ENCODE measurements at regions not wholly inside any gene's neighbourhood (a gene's known extent, or its start where the extent isn't known, plus 50 kb on each side); places are given as distances from the start of the nearest gene placed in this dataset.
"Not testable (repeated sequence)": the region's sequence is repeated elsewhere in the genome, so short reads cannot be mapped to it uniquely, and the experiment has no call there.

DNA sequence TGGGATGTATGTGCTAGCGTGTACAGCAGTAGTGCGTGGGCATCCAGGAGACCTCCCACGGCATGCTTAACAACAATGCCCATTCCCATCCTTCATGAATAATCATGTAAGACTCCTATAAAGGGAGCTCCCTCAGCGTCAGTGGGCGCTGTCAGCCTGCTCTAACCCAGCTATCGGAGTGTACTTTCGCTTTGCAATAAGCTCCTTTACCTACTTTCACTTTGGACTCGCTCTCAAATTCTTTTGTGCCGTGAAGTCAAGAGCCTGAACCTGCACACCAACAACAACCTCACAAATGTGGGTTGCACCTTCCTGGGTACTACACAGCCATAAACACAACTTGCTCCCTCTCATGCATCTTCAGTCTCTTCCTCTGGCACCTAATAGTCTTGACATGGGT is 114.8 kb upstream of the PAXBP1 start:
- no peak for DNase-seq

DNA sequence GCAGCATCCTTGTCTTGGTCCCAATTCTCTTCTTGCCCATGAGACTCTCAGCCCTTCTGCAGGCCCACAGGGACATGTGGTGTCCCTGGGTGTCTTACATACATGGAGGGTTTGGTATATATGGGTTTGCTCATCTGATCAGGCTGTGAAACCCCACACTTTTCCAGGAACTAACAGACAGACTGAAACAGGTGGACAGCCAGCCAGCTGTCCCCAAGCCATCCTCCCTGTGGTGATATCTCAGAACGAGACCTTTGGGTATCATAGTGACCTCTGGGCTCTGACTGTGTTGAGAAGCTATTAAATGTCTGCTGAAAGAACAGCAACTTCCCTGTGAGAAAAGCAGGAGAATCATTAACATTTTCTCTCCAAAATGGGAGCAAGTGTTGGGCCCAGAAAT is 115.5 kb upstream of the PAXBP1 start:
- no peak for DNase-seq

DNA sequence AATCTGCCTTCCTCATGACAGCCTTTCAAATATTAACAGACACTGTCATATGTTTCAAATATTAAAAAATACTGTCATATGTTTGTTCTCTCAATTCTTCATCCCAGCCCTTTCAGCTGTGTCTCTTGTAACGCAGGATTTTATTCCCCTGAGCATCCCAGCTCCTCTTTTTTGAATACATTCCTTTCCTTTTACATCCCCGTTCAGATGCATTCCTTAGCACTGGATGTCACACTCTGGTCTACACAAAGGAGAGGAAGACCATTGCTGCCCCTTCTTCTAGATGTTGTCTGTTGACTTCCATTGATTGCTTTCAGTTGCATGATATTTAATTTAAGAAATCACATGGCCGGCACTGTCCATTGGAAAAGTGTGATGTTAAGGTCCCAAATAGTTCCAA is 117.4 kb upstream of the PAXBP1 start:
- DNase-seq = no peak

DNA sequence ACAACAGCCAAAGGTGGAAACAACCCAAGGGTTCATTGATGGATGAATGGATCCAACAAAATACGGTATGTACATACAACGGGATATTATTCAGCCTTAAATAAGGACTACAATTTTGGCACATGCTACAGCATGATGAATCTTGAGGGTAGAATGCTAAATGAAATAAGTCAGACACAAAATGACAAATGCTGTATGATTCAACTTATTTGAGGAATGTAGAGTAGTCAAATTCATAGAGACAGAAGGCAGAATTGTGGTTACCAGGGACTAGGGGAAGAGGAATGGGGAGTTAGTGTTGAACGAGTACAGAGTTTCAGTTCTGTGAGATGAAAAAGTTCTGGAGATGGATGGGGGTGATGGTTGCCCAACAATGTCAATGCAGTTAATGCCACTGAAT is 118.0 kb upstream of the PAXBP1 start:
- DNase-seq = no peak

DNA sequence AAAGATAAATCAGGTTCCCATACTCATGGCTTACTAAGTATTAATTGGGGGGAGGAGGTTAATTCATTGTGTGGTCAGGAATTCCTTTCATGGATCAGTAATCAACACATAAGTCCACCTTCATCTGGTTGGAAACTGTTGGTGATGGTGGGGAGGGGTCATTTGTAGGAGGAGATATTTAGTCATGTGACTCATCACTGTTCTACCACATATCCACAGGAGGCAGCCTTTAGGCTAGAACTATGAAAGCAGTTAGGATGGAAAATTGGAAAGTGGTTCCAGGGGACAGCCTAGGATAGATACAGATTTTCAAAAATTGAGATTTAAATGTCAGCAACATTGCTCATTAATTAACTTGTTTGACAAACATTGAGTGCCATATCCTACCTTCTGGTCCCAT is 122.8 kb upstream of the PAXBP1 start:
- no peak for DNase-seq

DNA sequence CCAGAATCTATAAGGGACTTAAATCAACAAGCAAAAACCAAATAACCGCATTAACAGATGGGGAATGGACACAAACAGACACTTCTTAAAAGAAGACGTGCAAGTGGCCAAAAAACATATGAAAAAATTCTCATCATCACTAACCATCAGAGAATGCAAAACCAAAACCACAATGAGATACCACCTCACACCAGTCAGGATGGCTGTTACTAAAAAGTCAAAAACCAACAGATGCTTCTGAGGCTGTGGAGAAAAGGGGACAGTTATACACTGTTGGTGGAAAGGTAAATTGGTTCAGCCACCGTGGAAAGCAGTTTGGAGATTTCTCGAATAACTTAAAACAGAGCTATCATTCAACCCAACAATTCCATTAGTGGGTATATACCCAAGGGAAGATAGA is 124.9 kb upstream of the OLIG2 start:
- no peak for DNase-seq

DNA sequence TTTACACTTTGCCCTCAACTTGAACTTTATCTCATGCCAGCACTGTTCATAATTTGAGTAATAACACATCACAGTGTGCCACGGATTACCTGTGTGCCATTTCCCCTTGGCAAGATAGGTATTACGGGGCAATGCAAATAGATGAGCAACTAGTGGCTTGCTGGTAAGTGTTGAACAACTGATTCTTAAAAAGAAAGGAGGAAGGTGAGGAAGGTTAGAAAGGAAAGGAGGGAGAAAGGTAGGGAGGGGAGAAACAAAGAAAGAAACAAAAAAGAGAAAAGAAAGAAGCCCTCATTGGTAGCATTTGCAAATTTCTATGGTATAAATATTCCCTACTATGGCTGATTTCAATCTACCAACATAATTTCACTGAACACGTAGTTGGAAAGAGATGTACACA is 118.2 kb upstream of the OLIG2 start:
- DNase-seq = no peak

DNA sequence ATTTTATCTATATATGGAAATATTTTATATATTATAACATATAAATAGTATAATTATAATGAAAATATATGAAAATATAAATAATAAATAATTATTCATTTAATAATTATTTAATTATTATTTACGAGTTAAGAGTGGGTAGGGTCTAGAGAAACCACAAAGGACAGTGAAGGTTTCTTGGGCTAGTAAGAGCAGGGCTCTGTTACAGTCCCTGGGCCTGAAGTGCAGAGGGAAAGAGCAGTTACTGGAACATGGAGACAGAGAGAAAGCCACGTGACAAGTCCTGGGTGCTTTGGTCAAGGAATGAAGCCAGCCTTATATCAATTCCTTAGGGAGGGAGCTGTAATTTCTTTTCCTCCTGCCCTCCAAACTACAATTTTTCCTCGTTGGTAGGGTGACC is 117.2 kb upstream of the OLIG2 start:
- DNase-seq = no peak

DNA sequence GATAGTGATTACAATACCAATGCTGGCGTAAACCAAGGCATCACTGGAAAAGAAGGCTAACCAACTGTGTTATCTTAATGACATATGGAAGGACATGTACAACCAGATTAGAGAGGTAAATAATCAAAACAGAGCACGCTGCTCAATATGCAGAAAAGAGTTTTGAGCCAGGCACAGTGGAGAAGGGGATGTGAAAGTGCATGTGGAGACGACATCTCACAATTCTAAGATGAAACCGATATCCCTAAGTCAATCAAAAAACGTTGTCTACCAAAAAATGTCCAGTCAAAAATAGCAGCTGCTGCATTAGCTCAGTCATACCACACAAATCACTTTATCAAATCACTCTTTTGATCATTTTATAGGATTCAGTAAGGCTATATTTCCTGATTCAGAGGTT is 116.3 kb upstream of the OLIG2 start:
- no peak for DNase-seq

DNA sequence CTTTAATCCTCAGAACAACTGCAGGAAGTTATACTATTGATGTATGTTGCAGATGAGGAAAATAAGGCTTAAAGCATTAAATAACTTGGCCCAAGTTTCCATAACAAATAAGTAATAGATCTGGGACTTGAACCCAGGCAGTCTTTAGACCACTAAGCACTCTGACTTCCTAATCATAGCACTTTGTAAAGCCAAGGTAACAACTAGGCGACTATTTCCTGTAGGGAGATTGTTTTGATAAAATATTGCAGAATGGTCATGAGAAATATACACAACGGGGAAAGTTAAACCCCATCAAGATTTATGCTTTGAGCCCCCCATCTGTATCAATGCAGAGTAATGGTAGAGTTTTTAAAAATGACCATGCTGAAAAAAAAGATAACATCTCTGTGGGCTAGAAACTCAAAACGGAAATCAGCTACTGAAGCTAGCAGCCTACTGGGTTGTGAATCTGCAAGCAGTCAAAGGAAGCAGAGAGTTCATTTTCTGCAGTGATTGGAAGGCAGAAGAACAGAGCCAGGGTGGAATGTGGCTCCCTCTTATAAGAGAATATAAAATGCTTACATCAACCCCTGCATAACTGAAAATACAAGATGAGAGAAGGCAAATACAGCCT is 111.2 kb upstream of the OLIG2 start:
- no peak for DNase-seq

DNA sequence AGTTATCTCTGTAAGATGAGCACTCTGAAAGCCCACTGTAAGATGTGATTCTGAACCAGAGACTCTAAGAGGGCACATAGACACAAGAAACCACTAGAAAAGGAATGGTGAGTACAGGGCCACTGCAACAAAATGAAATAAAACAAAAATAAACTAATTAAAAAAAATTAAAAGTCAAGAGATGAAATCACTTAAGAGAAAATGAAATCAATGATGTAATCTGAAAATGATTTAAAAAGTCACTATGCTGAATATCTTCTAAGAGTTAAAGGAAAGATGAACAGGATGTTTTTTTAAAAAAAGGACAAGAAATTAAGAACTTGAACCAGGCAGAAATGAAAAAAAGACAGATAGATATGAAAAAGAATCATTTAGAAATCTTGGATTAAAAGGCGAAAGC is 110.6 kb upstream of the OLIG2 start:
- DNase-seq = no peak

DNA sequence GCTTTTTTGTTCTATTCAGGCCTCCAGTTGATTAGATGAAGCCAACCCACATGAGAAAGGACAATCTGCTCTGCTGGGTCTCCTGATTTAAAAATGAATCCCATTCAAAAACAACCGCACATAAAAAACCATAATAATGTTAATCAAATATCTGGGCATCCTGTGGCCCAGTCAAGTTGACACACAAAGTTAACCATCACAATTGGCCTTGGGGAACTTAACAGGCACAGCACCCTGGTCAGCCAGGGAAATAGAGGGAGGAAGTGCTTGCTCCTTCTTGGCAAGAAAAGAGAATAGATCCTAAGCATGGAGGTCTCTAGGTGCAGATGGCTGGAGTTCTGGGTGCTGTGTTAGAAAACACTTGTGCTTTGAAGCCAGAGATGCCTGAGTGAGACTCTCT is 109.6 kb upstream of the OLIG2 start:
- no peak for DNase-seq

DNA sequence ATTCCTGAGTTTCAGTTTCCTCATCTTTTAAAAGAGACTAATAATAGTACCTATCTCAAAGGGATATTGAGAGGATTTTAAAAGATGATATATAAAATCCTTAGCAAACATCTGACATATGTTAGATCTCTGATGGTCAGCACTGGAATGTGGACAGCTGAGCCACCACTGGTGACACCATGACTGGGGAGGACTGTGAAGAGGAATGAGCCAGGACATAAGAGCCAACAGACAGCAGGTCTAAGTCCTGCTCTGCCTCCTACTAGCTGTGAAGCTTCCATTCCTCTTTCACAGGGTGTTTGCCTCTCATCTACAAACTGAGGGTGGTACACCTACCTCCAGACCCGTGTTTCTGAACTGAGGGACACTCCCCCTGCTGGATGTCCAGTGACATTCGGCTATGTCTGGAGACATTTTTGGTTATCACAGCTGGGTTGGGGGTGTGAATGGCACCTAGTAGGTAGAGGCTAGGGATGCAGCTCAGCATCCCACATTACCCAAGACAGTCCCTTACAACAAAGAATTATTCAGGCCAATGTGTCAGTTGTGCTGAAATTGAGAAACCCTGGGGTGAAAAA is 109.1 kb upstream of the OLIG2 start:
- DNase-seq = no peak

DNA sequence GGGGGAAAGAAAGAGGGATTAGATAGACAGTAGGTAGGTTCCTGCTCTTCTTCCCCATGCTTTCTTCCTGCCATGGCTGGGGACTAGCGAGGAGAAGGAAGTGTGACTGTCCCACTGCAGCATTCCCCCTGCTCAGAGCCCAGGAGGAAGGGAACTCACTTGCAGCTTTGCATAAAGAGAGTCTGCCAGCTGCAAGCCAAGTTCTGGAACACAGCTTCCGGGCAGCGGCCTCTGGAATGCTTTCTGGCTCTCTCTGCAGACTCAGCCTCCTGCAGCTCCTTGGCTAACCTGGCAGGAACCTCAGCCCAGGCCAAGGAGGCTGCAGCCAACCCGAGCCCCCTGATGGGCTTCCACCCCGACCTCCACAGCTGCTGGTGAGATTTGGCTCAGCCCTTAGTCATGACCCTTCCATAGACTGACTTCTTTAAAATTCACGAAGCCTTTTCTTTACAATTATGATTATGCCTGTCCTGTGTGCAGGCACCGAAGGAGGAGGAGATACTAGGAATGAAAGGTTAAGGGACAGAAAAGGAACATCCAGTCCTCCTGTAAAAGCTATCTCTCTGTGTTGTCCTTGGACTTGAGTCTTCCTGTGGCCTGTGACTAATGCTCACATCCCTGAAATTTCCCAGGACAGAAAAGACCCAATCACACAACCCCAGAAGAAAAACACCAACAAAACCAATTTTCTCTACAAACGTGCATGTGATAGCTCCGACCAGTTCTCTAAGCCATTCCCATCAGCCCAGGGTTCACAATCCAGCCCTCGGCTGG is 108.2 kb upstream of the OLIG2 start:
- DNase-seq = no peak

DNA sequence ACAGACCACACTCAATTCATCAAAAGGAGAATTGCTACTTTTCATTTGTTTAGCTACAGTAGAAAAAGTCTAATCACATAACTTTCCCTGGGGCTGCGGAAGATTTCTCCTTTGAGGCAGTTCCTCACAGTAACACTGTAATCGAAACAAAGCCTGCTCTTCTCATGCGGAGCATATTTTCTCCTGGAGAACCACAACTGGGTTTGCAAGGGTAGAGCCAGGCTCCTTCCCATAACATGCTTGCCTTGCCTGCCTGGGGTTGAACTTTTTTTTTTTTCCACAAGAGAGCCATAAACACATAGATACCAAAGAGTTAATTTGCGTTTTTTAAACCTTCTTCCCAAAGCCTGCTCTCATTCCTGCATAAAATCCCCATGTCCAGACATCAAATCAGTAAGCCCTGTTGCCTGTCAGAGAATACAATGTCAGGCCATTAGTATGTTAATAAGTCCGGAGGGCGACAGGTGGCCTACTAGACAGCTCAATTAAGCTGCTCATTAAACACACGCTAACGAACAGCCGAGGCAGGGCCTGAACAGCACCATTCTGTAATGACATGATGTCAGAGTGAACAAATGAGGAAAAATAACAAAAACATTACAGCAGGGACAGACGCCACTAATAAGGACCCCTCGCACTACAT is 107.1 kb upstream of the OLIG2 start:
- peak; percentile 60 for DNase-seq

DNA sequence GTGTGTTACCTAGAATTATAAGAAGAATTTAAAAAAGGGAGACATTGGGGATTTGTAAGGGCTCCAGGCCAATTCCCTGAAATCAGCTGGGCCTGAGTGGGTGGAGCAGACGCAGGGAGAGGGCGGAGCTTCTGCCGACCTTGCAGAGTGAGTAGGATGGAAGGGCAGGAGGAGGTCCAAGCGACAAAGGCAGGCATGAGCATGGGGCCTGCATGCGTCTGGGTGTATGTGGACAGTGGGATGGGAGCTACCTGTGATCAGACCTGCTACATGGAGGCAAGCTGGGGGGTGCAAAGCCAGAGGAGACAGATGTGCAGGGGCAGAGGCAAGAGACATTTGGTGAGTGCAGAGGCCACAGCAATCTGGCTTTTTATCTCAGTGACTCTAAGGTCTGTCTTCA is 105.3 kb upstream of the OLIG2 start:
- DNase-seq = no peak

DNA sequence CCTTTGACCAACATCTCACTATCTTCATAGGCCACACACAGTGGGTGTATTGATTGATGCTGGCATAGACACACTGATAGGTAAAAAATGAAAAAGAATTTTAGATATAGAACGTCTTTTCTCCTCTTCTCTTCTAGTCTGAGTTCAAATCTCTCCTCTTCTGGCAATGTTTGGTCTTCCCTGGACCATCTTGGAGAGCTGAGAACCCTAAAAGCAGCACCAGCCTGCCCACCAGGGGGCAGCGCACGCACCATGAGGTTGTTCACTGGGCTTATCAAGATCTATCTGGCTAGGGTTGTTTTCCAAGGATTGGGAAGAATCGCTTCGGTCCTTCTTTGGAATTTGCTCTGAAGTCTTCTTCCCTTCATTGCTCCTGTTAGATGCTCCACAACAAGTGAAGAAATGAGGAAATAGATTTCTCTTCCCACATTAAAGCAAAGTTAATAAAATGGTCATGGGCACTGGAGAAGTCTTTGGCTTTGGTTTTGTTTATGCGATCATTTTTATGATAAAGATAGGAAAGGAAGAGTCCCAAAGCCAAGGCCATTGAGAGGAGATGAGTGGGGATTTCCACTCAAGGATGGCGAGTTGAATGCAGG is 104.0 kb upstream of the OLIG2 start:
- DNase-seq = peak; percentile 32

DNA sequence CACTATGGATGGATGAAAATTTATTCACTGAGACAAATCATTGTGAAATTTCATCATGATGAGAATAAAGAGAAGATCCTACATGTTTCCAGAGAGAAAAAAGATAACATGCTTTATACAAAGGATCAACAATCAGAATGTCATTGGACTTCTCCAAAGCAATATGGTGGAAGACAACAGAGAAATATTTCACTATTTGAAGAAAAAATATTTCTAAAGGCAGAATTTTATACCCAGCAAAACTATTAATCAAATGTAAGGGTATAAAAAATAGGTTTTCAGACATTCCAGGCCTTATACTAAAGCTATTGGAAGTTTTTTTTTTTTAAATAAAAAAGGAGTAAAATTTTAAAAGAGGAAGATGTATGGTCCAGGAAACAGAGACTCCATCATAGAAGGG is 100.6 kb upstream of the OLIG2 start:
- DNase-seq = no peak

DNA sequence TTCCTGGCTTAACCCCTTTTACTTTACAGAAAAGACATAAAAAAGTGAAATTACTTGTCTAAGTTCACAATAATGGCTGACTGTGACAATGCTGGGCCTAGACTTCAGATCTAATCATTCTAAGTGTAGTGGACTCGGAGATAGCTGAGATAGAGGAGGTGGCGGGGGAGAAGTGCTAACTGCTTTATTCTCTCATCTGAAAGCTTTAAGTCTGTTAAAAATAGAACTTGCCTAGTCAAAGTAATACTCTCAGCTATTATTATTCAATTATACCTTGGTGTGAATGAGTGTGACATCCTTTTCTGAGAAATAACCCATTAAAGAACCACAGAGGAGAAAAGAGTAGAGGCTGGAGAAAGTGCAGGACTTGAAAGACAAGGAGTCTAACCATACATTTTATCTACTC is 96.1 kb upstream of the OLIG2 start:
- no peak for DNase-seq

DNA sequence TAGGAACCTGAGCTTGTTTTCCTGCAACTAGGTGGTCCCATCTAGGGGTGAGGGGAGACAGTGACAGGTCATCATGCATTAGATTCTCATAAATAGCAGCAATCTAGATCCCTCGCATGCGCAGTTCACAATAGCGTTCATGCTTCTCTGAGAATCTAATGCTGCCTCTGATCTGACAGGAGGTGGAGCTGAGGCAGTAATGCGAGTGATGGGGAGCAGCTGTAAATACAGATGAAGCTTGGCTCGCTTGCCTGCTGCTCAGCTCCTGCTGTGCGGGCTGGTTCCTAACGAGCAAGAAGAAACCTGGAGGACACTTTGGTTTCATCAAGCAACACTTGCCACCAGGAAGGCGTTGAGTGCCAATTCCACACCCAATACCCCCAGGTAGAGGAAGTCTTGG is 95.1 kb upstream of the OLIG2 start:
- DNase-seq = no peak

DNA sequence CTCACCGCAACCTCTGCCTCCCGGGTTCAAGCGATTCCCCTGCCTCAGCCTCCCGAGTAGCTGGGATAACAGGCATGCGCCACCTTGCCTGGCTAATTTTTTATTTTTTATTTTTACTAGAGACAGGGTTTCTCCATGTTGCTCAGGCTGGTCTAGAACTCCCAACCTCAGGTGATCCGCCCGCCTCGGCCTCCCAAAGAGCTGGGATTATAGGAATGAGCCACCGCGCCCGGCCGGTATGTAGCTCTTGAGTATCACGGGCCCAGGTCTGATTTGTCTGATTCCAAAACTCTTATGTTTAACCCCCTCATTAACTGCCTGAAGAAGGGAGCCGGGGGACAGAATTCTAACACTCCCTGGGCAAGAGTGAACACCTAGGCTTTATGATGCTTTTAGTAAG is 91.7 kb upstream of the OLIG2 start:
- DNase-seq = not testable (repeated sequence)

DNA sequence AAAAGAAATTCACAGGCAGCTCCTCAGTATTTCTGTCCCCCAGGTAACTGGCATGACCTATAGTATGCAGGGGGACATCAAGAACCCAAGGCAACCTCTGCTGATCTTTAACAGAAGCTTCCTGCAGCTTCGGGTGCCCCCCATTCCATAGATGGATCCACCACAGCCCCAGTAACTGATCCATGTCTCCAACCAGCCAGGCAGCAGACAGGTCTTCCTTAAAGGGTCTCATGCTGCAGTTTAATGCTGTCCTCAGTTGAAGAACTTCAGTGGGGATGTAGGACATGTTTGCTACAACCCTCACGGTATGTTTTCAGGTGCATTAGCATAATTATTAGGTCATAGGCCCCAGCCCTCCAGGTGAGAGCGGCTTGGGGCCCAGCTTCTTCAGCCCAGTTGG is 90.9 kb upstream of the OLIG2 start:
- no peak for DNase-seq

DNA sequence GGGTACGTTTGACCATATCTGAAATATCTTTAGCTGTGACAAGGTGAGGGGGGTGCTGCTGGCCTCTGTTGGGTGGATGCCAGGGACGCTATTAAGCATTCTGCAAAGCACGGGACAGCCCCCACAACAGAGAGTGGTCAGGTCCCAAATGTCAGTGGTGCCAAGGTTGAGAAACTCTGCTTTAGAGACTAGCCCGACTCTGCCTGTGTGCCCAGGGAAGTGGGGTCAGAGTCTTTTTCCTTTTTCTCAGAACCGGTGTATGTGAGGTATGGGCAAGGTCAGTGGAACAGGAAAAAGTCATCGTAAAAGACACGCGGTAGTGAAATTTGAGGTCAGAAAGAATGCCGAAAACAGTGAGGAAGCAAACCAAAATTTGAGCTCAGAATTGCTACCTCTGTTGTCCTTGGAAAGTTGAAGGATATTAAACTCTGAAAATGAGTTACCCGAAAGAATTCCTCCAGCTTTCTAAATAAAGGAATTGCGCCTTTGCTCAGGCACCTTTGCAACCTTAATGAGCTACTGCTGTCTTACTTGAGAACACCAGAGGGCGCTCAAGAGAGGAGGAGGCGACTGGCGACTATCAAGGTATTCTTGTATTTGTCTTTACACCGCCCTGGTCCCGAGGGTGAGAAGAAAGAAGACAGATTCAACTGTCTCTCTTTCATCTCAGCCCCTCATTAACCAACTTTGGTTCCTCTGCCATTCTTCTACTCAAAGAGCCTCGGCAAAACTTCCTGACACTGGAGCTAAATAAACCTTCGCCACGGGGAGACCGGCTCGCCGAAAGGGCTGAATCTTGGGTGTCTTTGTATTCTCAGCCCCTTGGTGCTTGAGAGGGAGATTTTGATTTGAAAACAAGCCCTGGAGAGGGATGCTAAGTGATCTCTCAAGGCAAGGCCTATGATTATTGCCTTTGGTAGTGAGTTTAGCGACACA is 85.4 kb upstream of the OLIG2 start:
- DNase-seq = peak; percentile 51

Measured in NCI-H1694 (cell line).